GM12801 (cell line): ENCODE measurements at regions not wholly inside any gene's neighbourhood (a gene's known extent, or its start where the extent isn't known, plus 50 kb on each side); places are given as distances from the start of the nearest gene placed in this dataset.

Experiments used
- CTCF ChIP-seq: IDR thresholded peaks from one replicate; pipeline ENCODE4 v1.5.1; 2011; ENCODE audit warnings: control low read depth; ENCODE audit not compliant: insufficient read length; ENCODE audit errors: extremely low read depth

GRCh38 chr1:87689487-87689886 is 360.8 kb downstream of the LMO4 start:
- no peak for TF ChIP-seq CTCF

DNA sequence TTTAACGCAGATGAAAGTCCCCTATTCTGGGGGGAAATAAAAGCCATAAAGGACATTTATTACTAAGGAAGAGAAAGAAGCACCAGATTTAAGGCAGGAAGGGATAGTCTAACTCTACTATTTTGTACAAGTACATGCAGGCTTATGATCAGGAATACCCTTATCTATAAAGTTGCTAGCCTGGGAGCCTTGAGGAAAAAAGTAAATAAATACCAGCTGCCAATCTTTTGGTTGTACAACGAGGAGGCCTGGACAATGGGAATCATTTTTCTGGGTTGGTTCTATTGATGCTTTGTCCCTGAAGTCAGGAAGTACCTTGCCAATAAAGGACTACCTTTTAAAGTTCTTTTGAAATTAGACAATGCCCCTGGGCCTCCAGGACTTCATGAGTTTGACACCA is 367.8 kb downstream of the LMO4 start:
- TF ChIP-seq CTCF = no peak

- no peak for TF ChIP-seq CTCF
Measured at GRCh38 chr1:87702455-87702854, 373.8 kb downstream of the LMO4 start.

DNA sequence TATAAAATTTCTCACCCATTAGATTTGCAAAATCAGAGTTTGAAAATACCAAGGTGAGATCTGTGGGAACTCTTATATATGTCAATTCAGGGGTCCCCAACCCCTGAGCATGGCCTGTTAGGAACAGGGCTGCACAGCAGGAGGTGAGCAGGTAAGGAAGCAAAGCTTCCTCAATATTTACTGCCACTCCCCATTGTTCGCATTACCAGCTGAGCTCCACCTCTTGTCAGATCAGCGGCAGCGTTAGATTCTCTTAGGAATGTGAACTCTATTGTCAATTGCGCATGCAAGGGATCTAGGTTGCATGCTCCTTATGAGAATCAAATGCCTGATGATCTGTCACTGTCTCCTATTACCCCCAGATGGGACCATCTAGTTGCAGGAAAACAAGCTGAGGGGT is 376.6 kb downstream of the LMO4 start:
- TF ChIP-seq CTCF = no peak

GRCh38 chr1:87706203-87706602 is 377.5 kb downstream of the LMO4 start:
- TF ChIP-seq CTCF = no peak

DNA sequence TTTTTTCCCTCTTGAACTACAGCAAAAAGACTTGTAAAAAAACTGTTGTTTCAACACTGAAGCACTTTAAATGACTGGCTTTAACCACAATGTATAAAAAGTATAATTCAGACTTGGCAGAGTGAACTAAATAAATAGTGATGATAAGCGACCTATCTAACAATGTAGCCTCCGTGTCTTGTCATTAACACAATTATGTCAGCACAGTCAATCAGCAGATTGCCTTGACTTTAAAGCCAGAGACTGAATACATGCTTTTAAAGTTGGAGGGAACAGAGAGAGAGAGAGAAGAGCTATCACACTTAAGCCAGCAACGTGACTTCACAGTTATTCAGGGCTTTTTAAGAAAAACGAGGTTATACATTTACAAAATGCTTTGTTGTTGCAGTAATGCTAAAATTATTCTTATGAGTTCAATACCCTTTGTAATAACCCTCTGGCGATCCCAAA is 378.1 kb downstream of the LMO4 start:
- TF ChIP-seq CTCF = no peak

GRCh38 chr1:87707411-87707810 is 378.7 kb downstream of the LMO4 start:
- TF ChIP-seq CTCF = no peak
